Activated naive CD4-positive, alpha-beta T cell treated with anti-CD3 and anti-CD28 coated beads, Interleukin-2, amount 50 U/mL, for 72 hours (primary cell): ENCODE measurements at regions not wholly inside any gene's neighbourhood (a gene's known extent, or its start where the extent isn't known, plus 50 kb on each side); places are given as distances from the start of the nearest gene placed in this dataset.
A peak's percentile ranks its signal among the peaks of the same experiment; 100 is the strongest.

Experiments used
- ATAC-seq, 2 donors: fragments of 150-1000 bp; cut with Tn5 transposase; 2 replicates each; pipeline ENCODE4 v1.10.0; 2021; ENCODE audit warnings: mild to moderate bottlenecking in 2 of 2, moderate library complexity in 2 of 2
- DNase-seq, 2 donors: peaks; one replicate each; pipeline ENCODE4 v3.0.0; 2021 to 2022; ENCODE audit warnings: low spot score in 2 of 2
- H3K27ac Mint-ChIP-seq, 2 donors: one replicate each; pipeline ENCODE4 v1.8.0; 2022; ENCODE audit warnings: mild to moderate bottlenecking in 2 of 2, mixed read lengths in 2 of 2
- H3K36me3 Mint-ChIP-seq, 2 donors: one replicate each; pipeline ENCODE4 v1.8.0; 2022; ENCODE audit warnings: mixed read lengths in 2 of 2
- H3K9me3 Mint-ChIP-seq, 2 donors: one replicate each; pipeline ENCODE4 v1.8.0; 2022; ENCODE audit warnings: mixed read lengths in 2 of 2

DNA sequence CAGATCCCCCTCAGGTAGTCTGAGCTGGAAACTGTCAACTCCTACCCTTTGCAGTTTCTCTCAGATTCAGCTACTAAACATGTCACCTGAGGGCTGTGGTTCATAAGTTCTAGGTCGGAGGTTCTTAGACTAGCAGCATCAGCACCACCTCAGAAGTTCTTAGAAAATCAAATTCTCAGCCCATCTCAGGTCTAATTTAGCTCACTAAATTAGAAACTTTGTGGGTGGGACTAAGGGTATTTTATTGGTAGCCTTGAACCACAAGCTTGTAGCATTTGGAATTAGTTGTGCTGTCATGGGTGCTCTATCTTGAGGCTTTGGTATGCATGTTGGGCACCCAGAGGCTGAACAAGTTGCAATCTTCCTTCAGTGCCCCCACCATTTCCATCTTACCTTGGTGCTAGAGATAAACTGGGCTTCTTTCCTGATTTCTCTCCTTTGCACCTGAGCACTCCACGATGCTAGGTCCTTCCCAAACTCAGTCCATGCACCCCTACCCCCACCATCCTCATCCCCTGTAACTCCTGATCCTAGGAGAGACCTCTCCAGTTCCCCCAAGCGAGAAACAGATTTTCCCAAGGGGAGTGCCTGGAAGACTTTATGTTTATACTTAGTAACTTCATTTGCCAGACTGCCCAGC, 54.2 kb downstream of the S1PR1 start:
- DNase-seq (peak in 1 of 2 donors; percentile 40), ATAC-seq (peak; percentile 49 to 68)
- Mint-ChIP-seq H3K36me3 (peaks cover 0 to 5% of the 10 kb centered on the region in 2 donors), H3K9me3 (peaks cover 0 to 4% of the 10 kb centered on the region in 2 donors), H3K27ac (peak overlapping the region; percentile 84 to 95)

DNA sequence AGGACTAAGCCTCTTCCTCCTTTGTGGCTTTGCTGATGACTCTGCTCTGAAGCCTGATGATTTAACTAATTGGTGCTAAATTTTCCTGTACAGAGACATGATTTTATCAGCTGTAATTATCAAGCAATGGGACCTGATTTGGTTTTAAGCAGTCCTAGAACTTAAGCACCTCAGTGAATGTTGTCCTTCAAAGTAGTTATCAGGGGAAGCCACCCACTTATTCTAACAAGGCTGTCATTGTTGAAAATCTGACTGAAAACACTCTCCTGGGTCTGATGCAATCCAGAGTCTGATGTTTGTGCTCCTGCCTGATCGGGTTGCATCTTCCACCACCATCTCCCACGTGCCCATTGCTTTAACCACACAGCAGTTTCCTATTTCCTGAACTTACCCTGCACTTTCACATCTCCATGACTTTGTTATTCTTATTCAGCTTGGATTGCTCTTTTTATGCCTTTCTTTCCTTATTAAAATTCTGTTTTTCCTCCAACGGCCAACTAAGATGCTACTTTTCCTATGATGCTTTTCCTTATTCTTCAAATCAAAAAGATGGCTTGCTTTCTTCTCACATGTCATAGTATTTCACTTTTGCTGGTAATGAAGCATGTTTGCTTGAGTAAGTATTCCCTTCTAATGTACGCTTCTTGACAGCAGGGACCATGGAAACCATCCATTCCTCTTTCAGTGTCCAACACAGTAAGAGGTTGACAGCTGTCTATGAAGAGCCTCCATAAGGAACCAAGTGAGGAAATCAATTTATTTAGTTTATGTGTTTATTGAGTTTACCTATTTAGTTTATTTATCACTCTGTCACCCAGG, 55.0 kb downstream of the S1PR1 start:
- DNase-seq, result peak in 1 of 2 donors; percentile 44

DNA sequence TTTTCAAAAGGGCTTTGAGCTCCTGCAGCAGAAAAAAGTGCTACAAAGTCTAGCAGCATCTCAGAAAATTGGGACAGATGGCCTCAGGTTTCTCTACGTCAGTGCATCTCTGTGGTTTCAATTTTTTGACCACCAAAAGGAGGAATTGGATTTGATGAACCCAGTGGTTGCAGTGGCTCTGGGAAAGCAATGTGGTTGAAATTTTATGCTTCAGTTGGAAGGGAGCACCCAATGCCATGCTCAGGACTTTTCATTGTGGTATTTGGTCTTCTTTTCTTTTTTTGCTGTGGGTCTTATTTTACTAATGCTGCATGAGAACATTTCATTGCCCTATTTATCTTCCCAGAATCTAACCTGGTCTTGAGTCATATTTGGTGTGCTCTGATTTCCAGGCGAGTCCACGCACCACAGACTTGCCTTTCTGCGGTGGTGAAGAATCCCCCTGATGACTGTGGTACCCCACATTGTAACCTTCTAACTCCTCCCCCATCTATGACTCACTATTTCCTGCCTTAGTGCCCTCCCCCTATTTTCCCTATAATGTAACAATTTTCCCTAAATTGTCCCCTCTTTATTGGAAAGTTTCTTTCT, 56.7 kb downstream of the S1PR1 start:
- ATAC-seq (peak; percentile 64 to 73), DNase-seq (peak; percentile 55 to 79)
- Mint-ChIP-seq H3K36me3 (peaks cover 0 to 6% of the 10 kb centered on the region in 2 donors), H3K27ac (peak overlapping the region; percentile 87 to 88), H3K9me3 (peaks cover 0 to 4% of the 10 kb centered on the region in 2 donors)

More for the DNA sequence above, 55.0 kb downstream of the S1PR1 start:
- ATAC-seq, result peak; percentile 58 to 64
- H3K9me3 Mint-ChIP-seq, result peaks cover 0 to 4% of the 10 kb centered on the region in 2 donors
- peaks cover 0 to 6% of the 10 kb centered on the region in 2 donors for H3K36me3 Mint-ChIP-seq
- H3K27ac Mint-ChIP-seq, result peak overlapping the region; percentile 84 to 95

DNA sequence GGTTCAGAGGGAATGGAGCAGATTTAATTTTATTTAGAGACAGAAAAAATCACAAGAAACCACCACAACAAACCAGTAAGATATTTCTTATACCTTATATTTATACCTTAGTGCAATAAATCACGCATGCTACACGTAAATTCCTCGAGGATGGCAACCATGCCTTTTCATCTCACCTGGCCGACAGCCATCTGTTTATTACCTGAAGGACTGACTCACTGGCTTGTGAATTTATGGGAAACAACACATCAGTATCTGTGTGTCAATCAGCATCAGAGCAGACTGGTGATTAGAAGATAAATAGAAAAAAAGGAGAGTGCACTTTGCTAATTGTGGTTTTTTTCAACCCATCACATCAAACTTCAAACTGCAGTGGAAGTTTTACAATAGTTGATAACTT, 58.4 kb downstream of the S1PR1 start:
- Mint-ChIP-seq H3K27ac (peak overlapping the region in 1 of 2 donors; percentile 12), H3K36me3 (peaks cover 0 to 6% of the 10 kb centered on the region in 2 donors)

GRCh38 chr1:101298663-101299062, 61.8 kb downstream of the S1PR1 start:
- ATAC-seq (no peak), DNase-seq (no peak)
- Mint-ChIP-seq H3K36me3 (peaks cover 0 to 6% of the 10 kb centered on the region in 2 donors), H3K9me3 (peaks cover 0 to 9% of the 10 kb centered on the region in 2 donors), H3K27ac (no peak overlapping the region)

More for the DNA sequence above, 58.4 kb downstream of the S1PR1 start:
- peaks cover 0 to 4% of the 10 kb centered on the region in 2 donors for H3K9me3 Mint-ChIP-seq
- ATAC-seq (no peak), DNase-seq (no peak)

DNA sequence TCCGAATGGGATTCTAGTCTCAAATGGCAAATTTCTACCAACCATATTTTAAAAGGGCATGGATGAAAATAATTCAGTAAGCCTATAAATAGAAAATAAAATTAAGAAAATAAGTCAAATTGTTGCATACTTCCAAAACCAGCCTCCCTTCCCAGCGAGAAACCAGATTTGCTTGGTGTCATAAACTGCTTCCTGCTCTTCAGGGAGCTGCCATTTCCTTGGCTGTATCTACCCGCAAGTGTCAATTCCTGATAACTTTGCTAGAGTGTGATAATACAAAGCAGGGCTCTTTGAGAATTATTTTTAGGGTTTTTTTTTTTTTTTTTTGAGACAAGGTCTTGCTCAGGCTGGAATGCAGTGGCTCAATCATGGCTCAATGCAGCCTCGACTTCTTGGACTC, 62.3 kb downstream of the S1PR1 start:
- ATAC-seq, result no peak
- Mint-ChIP-seq H3K36me3 (peaks cover 0 to 6% of the 10 kb centered on the region in 2 donors), H3K27ac (no peak overlapping the region), H3K9me3 (peaks cover 0 to 9% of the 10 kb centered on the region in 2 donors)
- no peak for DNase-seq

- Mint-ChIP-seq H3K9me3 (peaks cover 0 to 9% of the 10 kb centered on the region in 2 donors), H3K27ac (no peak overlapping the region), H3K36me3 (peaks cover 0 to 6% of the 10 kb centered on the region in 2 donors)
- no peak for DNase-seq
- no peak for ATAC-seq
Measured at GRCh38 chr1:101299710-101300109, 62.9 kb downstream of the S1PR1 start.

GRCh38 chr1:101300916-101301315, 64.1 kb downstream of the S1PR1 start:
- DNase-seq, result no peak
- no peak overlapping the region for H3K27ac Mint-ChIP-seq
- peaks cover 0 to 6% of the 10 kb centered on the region in 2 donors for H3K9me3 Mint-ChIP-seq

GRCh38 chr1:101301446-101302057, 64.7 kb downstream of the S1PR1 start:
- H3K27ac Mint-ChIP-seq, result no peak overlapping the region
- no peak for ATAC-seq
- DNase-seq, result no peak
- peaks cover 0 to 5% of the 10 kb centered on the region in 2 donors for H3K9me3 Mint-ChIP-seq
- H3K36me3 Mint-ChIP-seq, result no peaks in the 10 kb centered on the region

More at GRCh38 chr1:101300916-101301315, 64.1 kb downstream of the S1PR1 start:
- ATAC-seq, result no peak
- H3K36me3 Mint-ChIP-seq, result peaks cover 0 to 2% of the 10 kb centered on the region in 2 donors

DNA sequence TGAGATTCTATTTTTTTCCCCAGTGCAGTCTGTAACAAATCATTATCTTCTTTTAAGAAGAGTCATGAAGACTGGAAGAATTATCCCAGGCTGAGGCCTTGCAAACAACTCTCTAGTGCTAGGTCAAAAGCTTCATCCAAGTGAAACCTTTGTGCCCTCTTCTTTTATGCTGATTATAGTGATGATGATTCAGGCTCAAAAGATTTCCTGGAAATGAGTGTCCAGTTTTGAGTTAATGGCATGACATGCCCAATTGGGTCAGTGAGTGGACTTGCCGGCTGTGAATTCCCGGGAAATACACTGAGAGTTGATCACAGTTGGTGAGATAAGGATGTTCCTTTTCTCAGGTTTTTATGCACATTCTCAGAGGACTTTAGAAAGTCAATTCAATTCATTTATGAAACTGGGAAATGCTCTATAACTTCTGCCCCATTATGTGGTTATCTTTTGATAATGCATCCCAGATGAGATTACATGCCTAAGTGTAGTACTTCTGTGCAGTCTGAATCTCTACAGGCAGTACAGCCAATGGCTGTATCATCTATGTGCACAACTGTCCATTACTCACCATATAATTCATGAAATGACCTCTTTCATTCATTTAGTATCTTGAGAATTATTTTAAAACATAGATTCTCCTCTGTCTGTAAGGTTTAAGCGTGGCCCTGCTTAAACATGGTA, 66.2 kb downstream of the S1PR1 start:
- ATAC-seq, result no peak
- Mint-ChIP-seq H3K36me3 (no peaks in the 10 kb centered on the region), H3K27ac (no peak overlapping the region), H3K9me3 (peaks cover 0 to 5% of the 10 kb centered on the region in 2 donors)
- no peak for DNase-seq

DNA sequence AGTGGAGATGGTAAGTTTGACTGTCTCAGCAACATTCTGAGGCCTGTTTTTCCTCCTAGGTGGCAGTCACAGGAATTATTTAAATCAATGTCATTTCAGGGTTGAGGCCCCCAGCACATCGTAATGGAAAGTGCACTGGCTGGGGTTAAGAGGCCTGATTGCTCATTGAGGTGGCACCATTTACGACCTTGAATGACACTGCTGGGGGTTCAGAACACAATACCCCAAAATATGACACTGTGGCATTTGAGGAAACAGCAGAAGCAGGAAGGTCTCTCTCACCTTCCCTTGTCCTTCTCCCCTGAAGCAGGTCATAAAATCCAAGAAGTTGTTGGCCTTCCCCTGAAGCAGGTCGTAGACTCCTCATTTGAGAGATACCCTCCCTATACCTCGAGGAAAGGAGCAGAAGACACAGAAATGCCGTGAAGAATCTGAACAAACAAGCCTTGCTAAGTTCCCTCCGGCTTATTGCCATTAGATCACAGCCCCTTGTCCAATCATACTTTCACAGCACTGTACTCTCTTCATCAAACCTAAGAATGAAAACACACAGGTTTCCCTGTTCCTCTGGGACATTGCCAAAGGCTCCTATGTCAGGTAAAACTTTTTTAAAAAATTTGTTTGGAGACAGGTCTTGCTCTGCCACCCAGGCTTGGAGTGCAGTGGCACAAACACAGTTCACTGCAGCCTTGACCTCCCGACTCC, 71.3 kb downstream of the S1PR1 start:
- no peak overlapping the region for H3K27ac Mint-ChIP-seq
- H3K9me3 Mint-ChIP-seq, result no peaks in the 10 kb centered on the region
- no peak for ATAC-seq
- no peak for DNase-seq
- H3K36me3 Mint-ChIP-seq, result no peaks in the 10 kb centered on the region

DNA sequence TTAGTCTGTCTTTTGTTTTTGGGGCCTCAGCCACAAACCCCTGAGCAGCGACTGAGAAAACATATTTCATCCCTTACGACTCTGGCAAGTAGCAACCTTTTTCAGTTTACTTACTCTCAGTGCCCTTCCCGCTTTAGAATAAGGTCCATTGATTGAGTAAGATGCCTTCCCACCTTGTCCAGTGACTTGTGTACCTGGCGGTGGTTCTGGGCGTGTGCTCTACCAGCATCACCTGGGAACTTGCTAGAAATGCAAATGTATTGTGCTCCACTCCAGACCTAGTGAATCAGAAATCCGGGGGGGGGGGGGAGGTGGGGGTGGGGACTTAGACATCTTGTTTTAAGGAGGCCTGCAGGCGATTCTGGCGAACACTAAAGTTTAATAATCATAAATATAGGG, 72.1 kb downstream of the S1PR1 start:
- no peaks in the 10 kb centered on the region for H3K9me3 Mint-ChIP-seq
- ATAC-seq, result no peak
- DNase-seq, result no peak
- H3K36me3 Mint-ChIP-seq, result no peaks in the 10 kb centered on the region
- H3K27ac Mint-ChIP-seq, result no peak overlapping the region

DNA sequence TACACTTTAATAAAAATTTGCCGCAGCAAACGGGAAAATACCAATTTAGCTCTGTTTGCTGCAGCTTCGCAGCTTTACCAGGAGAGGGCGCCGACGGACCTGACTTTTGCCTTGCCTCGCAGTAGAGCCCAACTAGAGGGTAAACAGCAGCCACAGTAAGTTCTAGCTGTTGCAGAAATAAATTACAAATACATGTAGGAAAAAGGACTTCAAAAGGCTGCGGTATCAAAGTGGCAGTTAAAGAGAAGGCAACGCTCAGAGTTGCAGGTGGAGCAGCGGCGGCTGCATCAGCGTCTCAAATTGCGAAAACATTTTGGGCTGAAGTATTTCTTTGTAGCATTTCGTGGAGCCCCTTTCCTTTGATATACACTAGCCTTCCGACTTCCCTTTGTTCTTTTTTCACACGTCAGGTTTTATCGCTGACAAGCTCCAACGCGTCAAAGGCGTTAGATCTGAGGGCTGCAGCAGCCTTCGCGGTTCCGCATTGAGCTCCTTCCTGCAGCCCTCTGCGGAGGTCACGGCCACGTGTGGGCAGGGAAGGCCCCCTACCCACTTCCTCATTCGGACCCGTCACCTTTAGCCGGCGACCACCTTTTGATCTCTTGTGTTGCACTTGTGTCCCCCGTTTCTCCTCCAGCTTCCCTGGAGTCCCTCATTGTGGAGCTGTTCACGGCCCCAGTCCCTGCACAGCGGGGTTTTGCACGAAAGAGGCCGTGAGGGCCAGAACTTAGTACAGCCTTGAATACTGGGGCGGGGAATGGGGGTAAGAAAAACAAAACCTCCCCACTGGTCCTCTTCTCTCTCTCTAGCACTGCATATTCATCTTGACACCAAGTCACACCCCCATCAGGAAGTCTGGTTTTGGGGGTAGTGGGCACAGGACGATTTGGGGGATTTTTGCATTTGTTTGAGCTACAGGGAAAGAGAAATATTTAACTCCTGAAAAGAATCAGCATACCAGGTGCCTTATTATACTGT, 72.8 kb downstream of the S1PR1 start:
- no peaks in the 10 kb centered on the region for H3K9me3 Mint-ChIP-seq
- peak overlapping the region; percentile 13 to 83 for H3K27ac Mint-ChIP-seq
- peak; percentile 68 to 74 for DNase-seq
- peak; percentile 53 to 70 for ATAC-seq
- H3K36me3 Mint-ChIP-seq, result no peaks in the 10 kb centered on the region

DNA sequence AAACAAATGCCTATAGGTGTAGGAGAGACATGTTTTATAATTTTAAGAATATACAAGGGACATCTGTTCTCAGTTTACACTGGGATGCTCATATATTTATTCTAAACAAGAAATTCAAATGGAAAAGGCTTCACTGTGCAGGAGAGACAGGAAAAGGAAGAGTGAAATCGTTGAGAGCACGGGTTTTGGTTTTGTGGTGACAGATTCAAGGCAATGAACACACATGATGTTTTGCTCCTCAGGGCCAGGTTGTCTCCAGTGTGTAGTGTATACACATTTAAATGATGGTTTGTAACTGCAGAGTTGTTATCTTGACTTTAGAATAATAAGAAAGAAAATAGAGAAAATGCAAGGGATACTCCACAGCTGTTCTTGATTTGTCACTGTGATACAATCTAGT, 73.7 kb downstream of the S1PR1 start:
- DNase-seq (no peak), ATAC-seq (no peak)
- Mint-ChIP-seq H3K27ac (no peak overlapping the region), H3K36me3 (no peaks in the 10 kb centered on the region), H3K9me3 (no peaks in the 10 kb centered on the region)
